Stomach smooth muscle (tissue), 2 donors: ENCODE measurements at regions not wholly inside any gene's neighbourhood (a gene's known extent, or its start where the extent isn't known, plus 50 kb on each side); places are given as distances from the start of the nearest gene placed in this dataset.
"Not testable (repeated sequence)": the region's sequence is repeated elsewhere in the genome, so short reads cannot be mapped to it uniquely, and the experiment has no call there.

Experiments
- H3K27ac ChIP-seq: one replicate; pipeline ENCODE4 v1.7.0; 2013; ENCODE audit warnings: mild to moderate bottlenecking, low read length, inconsistent platforms
- H3K27me3 ChIP-seq, 2 donors: one replicate each; pipeline ENCODE4 v1.7.0; 2013; ENCODE audit warnings: low read length in 2 of 2; ENCODE audit not compliant: insufficient read depth in 2 of 2, control insufficient read depth in 1 of 2
- H3K36me3 ChIP-seq, 2 donors: one replicate each; pipeline ENCODE4 v1.7.0; 2013; ENCODE audit warnings: low read length in 2 of 2; ENCODE audit not compliant: control insufficient read depth in 2 of 2, insufficient read depth in 2 of 2
- H3K4me1 ChIP-seq: one replicate; pipeline ENCODE4 v1.7.0; 2013; ENCODE audit warnings: low read length; ENCODE audit not compliant: control insufficient read depth, insufficient read depth
- H3K4me3 ChIP-seq, 2 donors: one replicate each; pipeline ENCODE4 v1.7.0; 2013; ENCODE audit warnings: low read length in 2 of 2
- H3K9ac ChIP-seq, 2 donors: one replicate each; pipeline ENCODE4 v1.7.0; 2013; ENCODE audit warnings: low read length in 2 of 2, mild to moderate bottlenecking in 1 of 2
- H3K9me3 ChIP-seq, 2 donors: one replicate each; pipeline ENCODE4 v1.7.0; 2013; ENCODE audit warnings: low read length in 2 of 2; ENCODE audit not compliant: control insufficient read depth in 2 of 2
- donor health status: healthy.
- donor health status: Pancreatic carcinoma.

GRCh38 chr3:65146179-65146578 is 458.4 kb upstream of the ADAMTS9 start:
- no peaks in the 10 kb centered on the region for H3K27me3 ChIP-seq
- H3K9ac ChIP-seq, result no peak overlapping the region
- no peak overlapping the region for H3K27ac ChIP-seq
- H3K36me3 ChIP-seq, result no peaks in the 10 kb centered on the region
- H3K9me3 ChIP-seq, result no peaks in the 10 kb centered on the region
- no peaks in the 10 kb centered on the region for H3K4me1 ChIP-seq
- no peak overlapping the region for H3K4me3 ChIP-seq

- no peaks in the 10 kb centered on the region for H3K36me3 ChIP-seq
- no peak overlapping the region for H3K4me3 ChIP-seq
- H3K4me1 ChIP-seq, result no peaks in the 10 kb centered on the region
- no peak overlapping the region for H3K27ac ChIP-seq
- H3K27me3 ChIP-seq, result no peaks in the 10 kb centered on the region
- no peaks in the 10 kb centered on the region for H3K9me3 ChIP-seq
- no peak overlapping the region for H3K9ac ChIP-seq
Observed at GRCh38 chr3:65145680-65146079, 457.9 kb upstream of the ADAMTS9 start.

GRCh38 chr3:65144791-65145351 is 457.1 kb upstream of the ADAMTS9 start:
- no peak overlapping the region for H3K9ac ChIP-seq
- no peak overlapping the region for H3K4me3 ChIP-seq
- no peak overlapping the region for H3K27ac ChIP-seq
- no peaks in the 10 kb centered on the region for H3K27me3 ChIP-seq
- H3K9me3 ChIP-seq, result no peaks in the 10 kb centered on the region
- no peaks in the 10 kb centered on the region for H3K36me3 ChIP-seq
- no peaks in the 10 kb centered on the region for H3K4me1 ChIP-seq

DNA sequence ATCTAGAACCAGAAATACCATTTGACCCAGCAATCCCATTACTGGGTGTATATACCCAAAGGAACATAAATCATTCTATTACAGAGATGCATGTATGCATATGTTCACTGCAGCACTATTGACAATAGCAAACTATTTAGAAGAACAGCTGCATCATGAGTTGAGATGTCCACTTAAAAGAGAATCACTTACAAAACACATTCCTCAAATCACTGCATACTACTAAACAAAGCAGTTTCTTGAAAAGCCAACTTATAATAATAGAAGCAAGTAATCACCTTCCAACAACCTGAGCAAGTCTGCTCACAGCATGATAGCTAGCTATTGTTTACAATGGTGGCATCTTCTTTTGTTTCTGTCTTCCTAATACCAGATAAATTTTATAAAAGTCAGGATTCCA is 454.7 kb upstream of the ADAMTS9 start:
- H3K4me3 ChIP-seq, result no peak overlapping the region
- no peaks in the 10 kb centered on the region for H3K4me1 ChIP-seq
- no peaks in the 10 kb centered on the region for H3K27me3 ChIP-seq
- H3K9me3 ChIP-seq, result no peaks in the 10 kb centered on the region
- H3K36me3 ChIP-seq, result no peaks in the 10 kb centered on the region
- H3K27ac ChIP-seq, result no peak overlapping the region
- H3K9ac ChIP-seq, result no peak overlapping the region

GRCh38 chr3:65138556-65138955 is 450.8 kb upstream of the ADAMTS9 start:
- H3K4me1 ChIP-seq, result no peaks in the 10 kb centered on the region
- no peak overlapping the region for H3K9ac ChIP-seq
- no peak overlapping the region for H3K27ac ChIP-seq
- H3K4me3 ChIP-seq, result no peak overlapping the region
- H3K36me3 ChIP-seq, result no peaks in the 10 kb centered on the region
- no peaks in the 10 kb centered on the region for H3K27me3 ChIP-seq
- no peaks in the 10 kb centered on the region for H3K9me3 ChIP-seq

- H3K9me3 ChIP-seq, H3K27me3 ChIP-seq, H3K27ac ChIP-seq, H3K36me3 ChIP-seq, H3K4me1 ChIP-seq, H3K9ac ChIP-seq, H3K4me3 ChIP-seq: not testable (repeated sequence)
Observed at GRCh38 chr3:65133752-65134151, 446.0 kb upstream of the ADAMTS9 start.

DNA sequence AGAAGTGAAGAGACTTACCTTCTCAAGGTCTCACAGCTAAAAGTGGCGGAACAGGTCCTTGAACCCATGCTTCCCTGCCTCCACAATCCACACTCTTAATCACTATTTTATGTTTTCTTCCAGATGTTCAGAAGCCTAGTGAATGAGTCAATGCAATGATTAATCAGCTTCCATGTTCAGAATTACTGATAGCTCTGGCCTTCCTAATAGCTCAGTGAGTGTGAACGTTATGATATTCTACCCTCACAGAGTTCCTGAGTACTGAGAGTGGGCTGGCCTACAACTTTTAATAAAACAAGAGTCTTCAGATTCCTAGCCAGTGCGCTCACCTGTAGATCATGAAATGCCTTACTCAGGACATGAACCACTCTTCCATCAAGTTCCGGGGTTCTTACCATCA is 443.0 kb upstream of the ADAMTS9 start:
- Histone ChIP-seq H3K9me3 (no peaks in the 10 kb centered on the region), H3K36me3 (no peaks in the 10 kb centered on the region), H3K9ac (no peak overlapping the region), H3K4me1 (peaks cover 2% of the 10 kb centered on the region), H3K27me3 (no peaks in the 10 kb centered on the region), H3K4me3 (no peak overlapping the region), H3K27ac (no peak overlapping the region)

GRCh38 chr3:65128346-65128745 is 440.5 kb upstream of the ADAMTS9 start:
- Histone ChIP-seq H3K36me3 (no peaks in the 10 kb centered on the region), H3K4me3 (no peak overlapping the region), H3K9me3 (no peaks in the 10 kb centered on the region), H3K9ac (no peak overlapping the region), H3K27ac (no peak overlapping the region), H3K27me3 (no peaks in the 10 kb centered on the region), H3K4me1 (peaks cover 2% of the 10 kb centered on the region)

DNA sequence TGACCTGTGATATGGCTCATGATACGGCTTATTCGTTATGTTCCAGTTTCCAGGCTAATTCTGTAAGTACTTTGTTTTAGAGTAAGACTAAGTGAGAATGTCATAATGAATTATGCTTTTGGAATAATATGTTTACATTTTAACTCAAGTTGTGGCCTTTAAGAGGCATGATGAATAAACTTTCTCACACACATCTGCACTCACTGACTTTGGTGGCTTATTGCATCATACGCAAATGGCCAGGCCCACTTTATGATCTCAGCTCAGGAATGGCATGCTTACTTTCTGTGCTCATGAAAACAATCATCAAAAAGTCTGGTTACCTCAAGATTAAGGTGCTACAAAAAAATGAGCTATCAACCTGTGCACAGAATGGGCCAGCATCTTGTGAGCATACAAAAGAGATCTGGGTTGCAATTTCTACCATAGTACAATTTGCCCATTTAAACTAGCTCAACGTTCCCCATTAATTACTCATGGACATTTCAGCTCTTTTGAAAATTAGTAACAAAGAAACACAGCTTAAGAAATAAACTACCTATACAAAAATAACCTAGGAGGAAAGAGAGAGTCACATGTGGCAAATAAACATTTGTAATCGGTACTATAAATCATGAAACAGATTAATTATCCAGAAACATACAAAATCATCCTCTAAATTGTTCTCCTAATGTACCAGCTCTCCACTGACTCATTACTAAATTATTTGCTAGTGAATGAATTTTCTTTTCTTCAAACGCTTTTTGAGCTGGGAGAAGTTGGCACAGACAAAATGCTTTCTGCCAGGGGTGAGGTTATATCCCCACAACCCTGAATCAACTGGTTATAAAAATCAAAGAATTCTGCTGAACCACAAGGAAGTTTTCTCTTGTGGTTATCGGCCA is 439.0 kb upstream of the ADAMTS9 start:
- Histone ChIP-seq H3K9ac (no peak overlapping the region), H3K4me1 (peaks cover 2% of the 10 kb centered on the region), H3K4me3 (no peak overlapping the region), H3K9me3 (no peaks in the 10 kb centered on the region), H3K27ac (no peak overlapping the region), H3K36me3 (no peaks in the 10 kb centered on the region), H3K27me3 (no peaks in the 10 kb centered on the region)

- H3K4me1 ChIP-seq, H3K36me3 ChIP-seq, H3K9ac ChIP-seq, H3K9me3 ChIP-seq, H3K4me3 ChIP-seq, H3K27me3 ChIP-seq, H3K27ac ChIP-seq: not testable (repeated sequence)
Observed at GRCh38 chr3:65120156-65120555, 432.4 kb upstream of the ADAMTS9 start.

DNA sequence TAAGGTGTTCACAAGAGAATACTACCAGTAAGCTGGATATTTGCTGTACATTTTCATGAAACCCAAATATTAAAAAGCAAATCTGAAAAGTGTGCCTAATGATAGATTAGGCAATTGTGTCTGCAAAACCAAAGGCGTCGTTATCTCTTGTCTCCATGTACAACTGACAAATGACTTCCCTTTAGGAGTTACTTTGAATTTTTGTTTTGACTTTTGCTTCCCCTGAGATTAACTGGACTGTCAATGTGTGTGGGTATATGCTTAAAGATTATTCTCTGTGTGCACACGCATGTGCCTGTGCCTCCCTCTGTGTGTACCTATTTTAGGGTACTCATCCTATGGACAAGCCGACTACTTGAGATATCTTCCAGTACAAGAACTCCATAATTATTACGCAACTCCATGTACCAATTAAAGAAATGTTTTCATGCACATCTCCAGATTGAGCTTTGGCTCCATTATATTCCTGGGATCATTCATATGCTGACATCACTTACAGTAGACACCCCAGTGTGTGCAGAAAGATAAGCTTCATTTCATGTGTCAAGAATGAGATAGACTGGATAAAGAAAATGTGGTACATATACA is 431.2 kb upstream of the ADAMTS9 start:
- H3K4me3 ChIP-seq, result no peak overlapping the region
- no peaks in the 10 kb centered on the region for H3K9me3 ChIP-seq
- no peaks in the 10 kb centered on the region for H3K27me3 ChIP-seq

More for the DNA sequence above, 431.2 kb upstream of the ADAMTS9 start:
- Histone ChIP-seq H3K4me1 (no peaks in the 10 kb centered on the region), H3K27ac (no peak overlapping the region), H3K36me3 (no peaks in the 10 kb centered on the region), H3K9ac (no peak overlapping the region)
